Esophagus squamous epithelium (tissue), 5 donors: ENCODE measurements at regions not wholly inside any gene's neighbourhood (a gene's known extent, or its start where the extent isn't known, plus 50 kb on each side); places are given as distances from the start of the nearest gene placed in this dataset.

Experiments used
- DNase-seq: peaks from one replicate; lab custom pipeline; 2025; lab: John Stamatoyannopoulos, UW
- H3K27ac ChIP-seq, 4 donors: fragments of 200-600 bp; sonication (generic); one replicate each; pipeline ENCODE4 v1.5.1; 2016 to 2019; ENCODE audit warnings: mild to moderate bottlenecking in 1 of 4
- H3K27me3 ChIP-seq, 4 donors: fragments of 200-600 bp; sonication (generic); 1 replicate in 3 of 4; 2 replicates in 1 of 4; pipeline versions ENCODE4 v1.5.1 to v1.6.0; 2017 to 2021; ENCODE audit warnings: antibody characterized with exemption in 1 of 4
- H3K36me3 ChIP-seq, 3 donors: fragments of 200-600 bp; sonication (generic); one replicate each; pipeline ENCODE4 v1.5.1; 2016 to 2019
- H3K4me1 ChIP-seq, 3 donors: fragments of 200-600 bp; sonication (generic); one replicate each; pipeline ENCODE4 v1.5.1; 2017 to 2019
- H3K4me3 ChIP-seq, 4 donors: fragments of 200-600 bp; sonication (generic); 1 replicate in 3 of 4; 2 replicates in 1 of 4; pipeline ENCODE4 v1.5.1; 2016 to 2019; ENCODE audit warnings: mild to moderate bottlenecking in 2 of 4, moderate library complexity in 1 of 4
- H3K9me3 ChIP-seq, 3 donors: fragments of 200-600 bp; sonication (generic); one replicate each; pipeline ENCODE4 v1.5.1; 2016 to 2019
- CTCF ChIP-seq, 6 experiments: fragments of 450-650 bp in 4 of 6; fragments of 200-600 bp in 2 of 6; sonication (generic) in 2 of 6; IDR thresholded peaks; one replicate each; pipeline ENCODE4 v1.5.1; 2016 to 2019; ENCODE audit warnings: antibody characterized with exemption in 6 of 6, mild to moderate bottlenecking in 4 of 6, moderate library complexity in 4 of 6
- POLR2A ChIP-seq, 4 donors: fragments of 450-650 bp; IDR thresholded peaks; one replicate each; pipeline ENCODE4 v1.6.1; 2017; ENCODE audit warnings: antibody characterized with exemption in 4 of 4, mild to moderate bottlenecking in 4 of 4, moderate library complexity in 3 of 4
- WGBS, 2 donors: methylation state at CpG; one replicate each; pipeline ENCODE4 v1.1.5; 2018; 5-methylcytosine and 5-hydroxymethylcytosine counted together
- intact Hi-C: fragments of 100-400 bp; cut with DNase I; formaldehyde crosslinking; loops from one replicate; pipeline ENCODE4 v1.15.0; 2022
- donor health status: DM: yes; HTN: yes; CAD: no.

GRCh38 chr3:22383285-22383684, 632.3 kb upstream of the ZNF385D start:
- H3K36me3 ChIP-seq, result no peaks in the 10 kb centered on the region
- TF ChIP-seq POLR2A (IDR thresholded peaks at IDR 0.05) (no peak), CTCF (IDR thresholded peaks at IDR 0.05) (no peak)
- H3K27ac ChIP-seq, result no peak overlapping the region
- H3K27me3 ChIP-seq, result no peaks in the 10 kb centered on the region
- no peaks in the 10 kb centered on the region for H3K9me3 ChIP-seq
- no peak overlapping the region for H3K4me3 ChIP-seq
- intact Hi-C loops, result no loop called here
- no peaks in the 10 kb centered on the region for H3K4me1 ChIP-seq
- DNase-seq, result no peak

- H3K9me3 ChIP-seq, result no peaks in the 10 kb centered on the region
- H3K4me3 ChIP-seq, result no peak overlapping the region
- no peak overlapping the region for H3K27ac ChIP-seq
- H3K36me3 ChIP-seq, result no peaks in the 10 kb centered on the region
- no peak for TF ChIP-seq POLR2A (IDR thresholded peaks at IDR 0.05)
- TF ChIP-seq CTCF (IDR thresholded peaks at IDR 0.05), result no peak
- no peaks in the 10 kb centered on the region for H3K27me3 ChIP-seq
- no peak for DNase-seq
- no peaks in the 10 kb centered on the region for H3K4me1 ChIP-seq
- intact Hi-C loops, result no loop called here
- 68 to 87% methylated on average over 2 of the region's 2 CpGs for WGBS, 2 donors
These were observed 635.1 kb upstream of the ZNF385D start for GRCh38 chr3:22386107-22386506.

- no peak for TF ChIP-seq POLR2A (IDR thresholded peaks at IDR 0.05)
- TF ChIP-seq CTCF (IDR thresholded peaks at IDR 0.05), result no peak
- Histone ChIP-seq H3K9me3 (no peaks in the 10 kb centered on the region), H3K27me3 (no peaks in the 10 kb centered on the region), H3K4me1 (no peaks in the 10 kb centered on the region), H3K4me3 (no peak overlapping the region), H3K36me3 (no peaks in the 10 kb centered on the region), H3K27ac (no peak overlapping the region)
- intact Hi-C loops, result no loop called here
- WGBS, 2 donors, result 5 to 18% methylated on average over 2 of the region's 2 CpGs
- no peak for DNase-seq
These were observed 641.3 kb upstream of the ZNF385D start for GRCh38 chr3:22392286-22392685.

GRCh38 chr3:22392859-22393258, 641.8 kb upstream of the ZNF385D start:
- TF ChIP-seq CTCF (IDR thresholded peaks at IDR 0.05) (no peak), POLR2A (IDR thresholded peaks at IDR 0.05) (no peak)
- Histone ChIP-seq H3K27me3 (no peaks in the 10 kb centered on the region), H3K4me1 (no peaks in the 10 kb centered on the region), H3K36me3 (no peaks in the 10 kb centered on the region), H3K27ac (no peak overlapping the region), H3K9me3 (no peaks in the 10 kb centered on the region), H3K4me3 (no peak overlapping the region)
- no peak for DNase-seq
- intact Hi-C loops, result no loop called here

GRCh38 chr3:22399566-22399965, 648.6 kb upstream of the ZNF385D start:
- Histone ChIP-seq H3K36me3 (no peaks in the 10 kb centered on the region), H3K27me3 (no peaks in the 10 kb centered on the region), H3K9me3 (peaks cover 0 to 4% (median 0%) of the 10 kb centered on the region in 3 donors), H3K27ac (no peak overlapping the region), H3K4me3 (no peak overlapping the region), H3K4me1 (no peaks in the 10 kb centered on the region)
- intact Hi-C loops, result no loop called here
- no peak for DNase-seq
- 61 to 69% methylated on average over 4 of the region's 4 CpGs for WGBS, 2 donors
- TF ChIP-seq CTCF (IDR thresholded peaks at IDR 0.05) (no peak), POLR2A (IDR thresholded peaks at IDR 0.05) (no peak)
